HG03025 (cell line): ENCODE measurements at regions not wholly inside any gene's neighbourhood (a gene's known extent, or its start where the extent isn't known, plus 50 kb on each side); places are given as distances from the start of the nearest gene placed in this dataset.
"Not testable (repeated sequence)": the region's sequence is repeated elsewhere in the genome, so short reads cannot be mapped to it uniquely, and the experiment has no call there.

Experiments
- ATAC-seq: cut with Tn5 transposase; IDR thresholded peaks from one replicate; pipeline ENCODE4 v1.9.1; 2021; ENCODE audit warnings: mild to moderate bottlenecking, moderate library complexity; ENCODE audit not compliant: unreplicated experiment, low FRiP score

DNA sequence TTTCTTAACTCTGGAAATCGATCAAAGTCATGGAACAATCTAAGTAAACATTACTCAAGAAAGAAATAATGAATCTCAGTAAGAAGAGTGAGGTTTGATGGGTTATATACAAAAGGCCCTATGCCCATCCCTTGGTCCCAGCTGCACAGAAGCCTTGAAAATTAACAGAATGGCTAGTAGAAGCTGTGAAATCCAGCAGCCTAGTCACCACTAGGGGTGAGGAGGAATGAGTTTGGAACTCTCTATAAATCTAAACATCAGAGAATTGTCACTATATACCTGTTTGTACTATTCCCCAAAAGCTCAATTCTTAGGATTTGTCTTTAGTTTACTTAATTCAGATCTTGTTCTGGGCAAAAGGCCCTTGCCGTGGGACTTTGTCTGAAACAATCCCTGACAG is 313.9 kb upstream of the GRID2 start:
- no peak for ATAC-seq

DNA sequence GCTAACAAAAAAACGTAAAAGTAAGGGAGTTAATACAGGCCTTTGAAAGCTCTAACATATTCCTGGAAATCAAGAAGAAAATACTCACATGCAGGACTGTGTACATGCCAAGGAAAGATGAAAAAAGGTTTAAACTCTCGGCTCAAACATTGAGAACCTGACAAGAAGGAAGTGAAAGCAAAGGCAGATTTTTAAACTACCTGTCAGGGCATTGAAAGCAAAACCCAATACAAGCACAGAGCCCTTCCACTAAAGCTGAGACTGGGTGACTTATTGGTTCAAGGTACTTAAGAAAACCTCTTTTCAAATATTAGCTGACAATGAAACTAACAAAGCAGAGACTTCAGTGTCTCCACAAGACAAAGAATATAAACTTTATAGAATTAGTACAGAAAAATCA is 313.0 kb upstream of the GRID2 start:
- ATAC-seq = peak; percentile 68

DNA sequence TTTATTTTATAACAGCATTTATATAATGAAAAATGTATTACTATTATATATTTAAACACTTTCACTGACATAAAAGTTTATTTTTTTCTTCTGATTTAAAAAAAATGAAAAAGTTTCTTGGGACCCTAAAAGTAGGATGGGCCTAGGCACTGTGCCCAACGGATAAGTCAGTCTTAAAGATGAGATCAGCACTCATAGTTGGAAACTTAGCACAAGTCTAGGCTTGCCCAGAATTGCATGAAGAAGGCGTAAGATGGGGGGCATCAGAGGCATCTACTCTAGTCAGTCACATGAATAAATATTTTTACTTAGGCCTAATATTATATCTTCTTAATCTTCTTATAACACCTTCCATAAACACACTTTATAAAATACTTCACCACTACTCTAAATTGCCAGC is 306.7 kb upstream of the GRID2 start:
- no peak for ATAC-seq

DNA sequence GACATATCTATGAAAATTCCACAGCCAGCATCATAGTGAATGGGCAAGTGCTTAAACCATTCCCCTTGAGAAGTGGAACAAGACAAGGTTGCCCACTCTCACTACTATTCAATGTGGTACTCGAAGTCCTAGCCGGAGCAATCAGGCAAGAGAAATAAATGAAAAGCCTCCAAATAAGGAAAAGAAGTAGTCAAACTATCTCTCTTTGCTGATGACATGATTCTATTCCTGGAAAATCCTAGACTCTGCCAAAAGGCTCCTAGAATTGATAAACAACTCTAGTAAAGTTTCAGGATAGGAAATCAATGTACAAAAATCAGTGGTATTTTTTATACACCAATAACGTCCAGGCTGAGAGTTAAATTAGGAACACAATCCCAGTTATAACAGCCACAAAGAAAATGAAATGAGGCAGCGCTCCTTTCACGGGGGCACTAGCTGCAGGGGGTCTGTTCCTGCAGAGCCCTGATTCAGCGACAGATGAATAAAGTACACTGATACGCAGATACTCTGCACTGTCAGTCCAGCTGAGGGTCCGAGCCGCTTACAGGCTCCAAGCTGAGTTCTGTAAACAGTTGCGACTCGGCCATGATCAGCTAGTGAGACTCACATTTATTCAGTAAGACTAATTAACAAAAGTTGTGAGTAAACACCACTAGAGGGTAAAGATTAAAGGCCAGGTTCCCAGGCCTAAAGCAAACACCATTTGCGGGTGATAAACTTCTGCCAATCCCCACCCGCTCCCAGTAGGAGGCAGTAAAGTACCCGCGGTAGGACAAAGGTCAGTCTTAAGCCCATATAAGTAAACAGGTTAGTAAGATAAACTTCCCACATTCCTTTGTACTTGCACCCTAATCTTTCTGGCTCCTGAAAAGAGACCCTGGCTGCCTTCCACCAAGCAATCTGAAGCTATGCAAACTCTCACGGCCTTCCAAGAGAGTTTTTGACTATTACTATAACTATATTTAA is 290.6 kb upstream of the GRID2 start:
- ATAC-seq = no peak

DNA sequence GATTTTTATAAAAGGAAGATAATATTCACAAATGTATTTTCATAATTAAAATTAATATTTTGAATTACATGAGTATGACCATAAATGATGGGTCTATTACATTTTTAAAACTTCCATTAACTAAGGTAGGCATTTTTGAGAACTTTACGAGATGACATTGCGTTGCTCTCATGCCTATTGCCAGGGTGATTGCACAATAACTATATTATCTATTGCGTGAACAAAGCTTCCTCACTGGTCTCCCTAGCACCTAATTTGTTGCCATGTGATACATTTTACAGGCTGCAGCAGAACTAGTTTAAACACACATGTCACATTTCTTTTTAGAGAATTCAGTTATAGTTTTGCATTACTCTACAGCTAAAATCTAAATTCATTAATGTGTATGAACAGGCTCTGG is 289.7 kb upstream of the GRID2 start:
- no peak for ATAC-seq

DNA sequence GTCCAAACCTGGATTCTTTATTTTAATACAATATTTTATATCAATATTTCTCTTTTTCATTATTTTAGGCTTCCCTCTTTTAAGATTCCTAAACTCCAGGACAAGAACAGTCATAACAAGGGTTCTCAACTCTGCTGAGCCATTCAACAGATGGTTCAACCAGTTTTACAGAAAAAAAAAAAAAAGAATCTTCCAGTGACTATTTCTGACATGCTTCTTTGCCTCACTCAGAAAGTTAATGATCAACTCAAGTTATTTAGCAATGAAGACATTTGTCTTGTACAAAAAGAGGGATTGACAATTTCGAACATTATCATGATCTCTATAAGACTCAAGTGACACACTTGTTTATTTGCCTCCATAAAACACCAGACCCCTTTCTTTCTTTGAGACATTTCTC is 282.6 kb upstream of the GRID2 start:
- ATAC-seq = no peak

DNA sequence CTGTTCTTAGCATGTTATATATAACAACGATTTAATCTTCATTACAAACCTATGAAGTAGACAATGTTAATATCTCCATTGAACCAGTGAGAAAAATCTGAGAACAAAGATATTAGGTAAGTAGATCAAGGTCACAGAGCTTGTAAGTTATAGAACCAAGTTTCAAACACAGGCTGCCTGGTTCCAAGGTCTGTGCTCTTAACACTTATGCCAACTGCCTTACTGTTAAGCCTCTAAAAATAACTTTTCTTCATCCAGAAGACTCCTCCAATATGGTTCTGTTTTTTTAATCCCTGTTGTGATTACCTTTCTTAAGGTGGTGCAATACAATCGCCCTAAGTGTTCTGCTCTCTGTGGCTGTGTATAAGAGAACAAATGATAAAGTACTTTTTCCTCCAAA is 282.0 kb upstream of the GRID2 start:
- no peak for ATAC-seq

DNA sequence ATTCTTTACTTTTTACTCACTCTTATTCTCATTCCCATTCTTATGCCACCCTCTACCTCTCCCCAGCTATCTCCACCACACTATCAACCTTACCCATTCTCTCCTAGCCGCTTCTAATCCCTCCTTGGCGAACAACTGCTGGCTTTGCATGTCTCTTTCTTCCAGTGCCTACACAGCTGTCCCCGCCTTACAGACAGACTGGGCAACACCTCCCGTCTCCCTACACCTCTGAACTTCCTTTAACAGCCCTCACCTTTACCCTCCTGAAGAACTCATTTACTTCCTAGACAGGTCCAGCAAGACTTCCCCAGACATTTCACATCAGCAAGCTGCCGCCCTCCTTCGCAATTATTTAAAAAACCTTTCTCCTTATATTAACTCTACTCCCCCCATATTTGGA is 274.9 kb upstream of the GRID2 start:
- ATAC-seq = not testable (repeated sequence)

DNA sequence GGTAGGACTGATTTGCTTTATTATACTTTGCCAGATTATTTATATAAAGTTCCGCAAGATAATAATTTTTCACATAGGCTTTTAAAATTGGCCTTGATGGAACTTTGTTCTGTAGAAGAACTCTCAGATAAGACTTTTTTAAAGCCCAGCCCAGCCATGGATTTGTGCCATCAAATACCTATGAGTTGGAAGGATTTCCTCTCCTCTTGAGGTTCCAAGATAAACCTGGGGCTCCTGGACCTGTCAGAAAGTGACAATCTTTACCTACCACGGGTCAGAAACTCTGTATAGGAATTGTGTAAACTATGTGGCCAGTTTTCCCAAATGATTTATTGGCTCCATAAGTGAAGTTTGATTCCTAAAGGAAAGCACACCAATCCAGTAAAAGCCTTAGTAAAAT is 271.9 kb upstream of the GRID2 start:
- no peak for ATAC-seq

DNA sequence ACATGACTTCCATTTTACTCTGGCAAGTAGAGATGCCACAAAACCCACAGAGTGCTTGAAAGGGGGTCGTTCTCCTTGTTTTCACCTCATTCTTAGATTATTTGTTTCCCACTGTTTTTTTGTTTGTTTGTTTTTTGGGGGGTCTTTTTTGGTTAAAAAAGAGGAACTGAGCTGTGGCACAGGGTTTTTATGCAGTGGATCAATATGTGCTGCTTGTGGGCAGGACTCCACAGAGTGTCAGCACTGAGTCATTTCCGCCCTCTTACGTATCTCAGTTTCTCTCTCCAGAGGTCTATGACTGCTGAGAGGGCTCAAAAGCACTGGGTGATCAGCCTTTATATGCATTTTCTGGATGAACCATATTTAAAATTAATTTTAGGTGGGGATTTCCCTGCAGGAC is 268.1 kb upstream of the GRID2 start:
- no peak for ATAC-seq

DNA sequence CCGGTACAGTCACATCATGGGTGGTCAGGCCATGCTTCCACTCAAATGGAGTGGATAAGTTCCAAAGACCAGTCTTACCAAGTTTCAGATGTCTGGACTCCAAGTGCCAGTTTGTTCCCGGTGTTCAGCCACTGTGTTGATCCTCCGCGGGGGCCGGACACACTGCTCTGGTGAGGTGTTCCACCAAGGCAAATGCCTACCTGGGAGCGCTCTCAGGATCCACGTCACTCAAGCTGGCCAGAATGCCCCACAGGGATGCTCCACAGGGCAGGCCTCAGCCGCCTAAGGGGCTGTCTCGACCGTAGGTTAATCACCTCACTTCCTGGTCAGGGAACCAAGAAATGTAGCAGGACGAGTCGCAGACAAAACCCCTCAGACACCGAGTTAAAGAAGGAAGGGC is 258.0 kb upstream of the GRID2 start:
- no peak for ATAC-seq

DNA sequence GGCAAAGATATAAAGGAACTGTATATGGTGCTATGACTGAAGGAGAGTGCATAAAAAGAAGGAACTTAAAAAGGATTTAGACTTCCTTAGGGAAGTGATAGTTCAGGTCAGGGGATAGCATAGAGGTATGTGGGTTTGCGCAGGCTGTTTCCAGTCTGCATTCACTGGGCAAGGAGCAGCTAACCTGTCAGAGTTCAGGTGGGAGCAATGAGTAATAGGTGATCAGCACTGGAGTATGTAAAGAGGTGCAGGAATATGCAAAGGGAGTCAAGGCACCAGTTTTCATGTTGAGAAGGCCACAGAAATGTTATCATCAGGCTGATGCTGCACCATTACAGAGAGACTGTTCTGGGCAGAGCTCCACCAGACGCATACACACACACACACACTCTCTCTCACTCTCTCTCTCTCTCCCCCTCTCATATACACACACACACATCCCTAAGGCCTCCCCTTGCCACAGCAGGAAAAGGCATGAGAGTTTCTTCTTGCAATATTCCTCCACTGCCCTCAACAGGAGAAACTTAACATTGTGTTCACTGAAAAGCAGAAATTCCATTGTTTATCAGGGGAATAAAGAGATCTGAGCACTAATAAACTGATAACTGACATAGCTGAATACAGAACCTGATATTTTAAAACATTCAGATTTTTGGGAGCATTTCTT is 256.4 kb upstream of the GRID2 start:
- ATAC-seq = no peak

DNA sequence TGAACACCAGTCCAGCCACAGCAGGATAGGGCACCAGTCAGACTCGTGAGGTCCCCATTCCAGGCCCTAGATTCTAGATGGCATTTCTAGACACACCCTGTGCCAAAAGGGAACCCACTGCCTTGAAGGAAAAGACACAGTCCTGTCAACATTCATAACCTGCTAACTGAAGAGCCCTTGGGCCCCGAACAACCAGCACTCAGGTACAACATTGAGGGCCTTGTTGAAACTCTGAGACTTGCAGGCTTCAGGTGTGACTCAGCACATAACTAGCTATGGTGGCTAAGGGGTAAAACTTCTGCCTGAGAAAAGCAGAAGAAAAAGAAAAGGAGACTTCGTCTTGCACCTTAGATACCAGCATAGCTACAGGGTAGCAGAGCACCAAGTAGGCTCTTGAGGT is 252.9 kb upstream of the GRID2 start:
- no peak for ATAC-seq

DNA sequence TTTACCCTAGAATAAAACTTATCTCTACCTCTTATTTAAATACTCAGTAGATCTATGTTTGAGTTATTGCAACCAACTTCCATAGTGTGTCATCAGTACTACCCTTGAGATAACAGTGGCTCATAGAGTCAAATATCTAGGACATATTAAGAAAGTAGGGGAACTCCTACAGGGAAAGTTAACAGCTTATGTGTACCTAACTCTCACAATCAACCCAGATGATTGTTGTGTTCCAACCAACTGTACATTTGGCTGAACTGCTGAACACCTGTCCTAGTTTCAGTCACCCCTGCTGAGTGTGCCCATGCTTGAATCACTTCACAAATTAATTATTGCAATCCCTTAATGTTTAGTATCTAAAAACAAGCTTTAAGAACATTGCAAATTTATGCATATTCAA is 244.2 kb upstream of the GRID2 start:
- no peak for ATAC-seq

DNA sequence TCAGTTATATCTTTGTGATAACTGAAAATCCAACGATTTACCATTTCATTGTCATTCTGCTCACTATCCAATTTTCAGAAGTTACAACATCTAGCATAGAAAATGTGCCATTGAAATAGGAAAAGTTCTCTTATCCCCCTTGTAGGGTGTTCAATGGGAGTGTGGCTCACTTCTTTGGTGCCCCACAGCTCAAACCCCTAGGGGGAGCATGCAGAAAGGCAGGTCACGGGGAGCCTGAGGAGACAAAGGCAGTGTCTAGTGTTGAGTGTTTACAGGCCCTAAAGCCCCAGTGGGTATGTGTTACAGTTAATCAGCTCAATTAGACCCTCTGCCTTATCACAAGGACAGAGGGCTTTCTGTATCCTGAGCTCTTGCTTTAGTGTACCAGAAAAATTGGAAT is 243.4 kb upstream of the GRID2 start:
- no peak for ATAC-seq

DNA sequence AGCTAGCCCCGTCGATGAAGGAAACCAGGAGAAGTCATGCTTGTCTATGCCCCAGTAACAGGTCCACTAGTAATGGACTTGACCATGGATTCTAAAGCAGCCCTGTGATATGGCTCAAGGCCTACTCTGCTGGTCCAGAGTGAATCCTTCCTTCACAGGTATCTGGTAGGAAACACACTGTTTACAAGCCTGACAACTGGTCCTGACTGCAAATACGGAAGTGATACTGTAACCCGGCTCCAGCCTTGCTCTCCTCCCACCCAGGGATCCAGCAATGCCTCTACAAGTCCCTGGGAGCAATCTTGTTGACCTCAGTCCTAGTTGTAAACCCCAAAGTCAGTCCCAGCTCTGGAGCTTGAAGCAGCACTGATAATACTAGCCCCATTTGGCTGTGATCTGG is 239.2 kb upstream of the GRID2 start:
- ATAC-seq = no peak

DNA sequence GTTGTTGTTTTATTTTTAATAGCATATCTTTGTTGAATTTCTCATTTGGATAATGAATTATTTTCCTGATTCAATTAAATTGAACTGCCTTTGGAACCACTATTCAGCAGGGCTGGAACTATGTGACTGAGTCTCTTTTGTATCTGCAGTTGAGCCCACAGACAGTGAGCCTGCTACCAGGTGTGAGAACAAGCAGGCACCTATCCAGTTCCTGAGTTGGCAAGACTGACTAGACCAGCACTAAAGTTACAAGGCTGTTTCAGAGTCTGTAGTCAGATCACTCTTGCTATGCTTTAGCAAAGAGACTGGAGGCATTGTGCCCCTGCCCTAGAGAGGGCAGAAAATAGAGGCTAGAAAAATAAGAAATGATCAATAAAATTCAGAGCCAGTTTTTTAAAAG is 237.3 kb upstream of the GRID2 start:
- ATAC-seq = no peak

DNA sequence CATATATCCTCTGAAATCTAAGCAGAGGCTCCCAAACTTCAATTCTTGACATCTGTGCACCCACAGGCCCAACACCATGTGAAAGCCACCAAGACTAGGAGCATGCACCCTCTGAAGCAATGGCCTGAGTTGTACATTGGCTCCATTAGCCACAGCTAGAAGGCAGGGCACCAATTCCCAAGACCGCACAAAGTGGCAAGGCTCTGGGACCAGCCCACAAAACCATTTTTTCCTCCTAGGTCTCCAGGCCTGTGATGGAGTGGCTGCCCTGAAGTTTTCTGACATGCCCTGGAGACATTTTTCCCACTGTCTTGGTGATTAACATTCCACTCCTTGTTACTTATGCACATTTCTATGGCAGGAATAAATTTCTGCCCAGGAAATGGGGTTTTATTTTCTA is 232.2 kb upstream of the GRID2 start:
- no peak for ATAC-seq

DNA sequence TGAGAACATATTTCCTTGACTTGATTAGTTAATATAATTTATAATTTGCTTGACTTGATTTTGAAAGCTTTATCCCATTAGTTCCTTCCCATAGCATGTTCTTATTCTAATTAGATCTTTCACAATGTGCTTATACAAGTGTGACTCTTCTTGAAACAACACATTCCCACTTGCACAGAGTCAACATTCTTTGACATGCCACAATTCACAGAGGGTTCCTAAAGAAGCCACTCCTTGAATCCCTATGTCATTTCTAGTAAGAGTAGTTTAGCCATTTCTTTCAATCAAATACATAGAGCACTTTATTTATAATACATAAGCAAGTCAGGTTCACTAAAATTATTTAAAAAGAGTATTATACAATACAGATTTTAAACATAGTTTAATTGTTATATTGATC is 228.9 kb upstream of the GRID2 start:
- ATAC-seq = no peak

DNA sequence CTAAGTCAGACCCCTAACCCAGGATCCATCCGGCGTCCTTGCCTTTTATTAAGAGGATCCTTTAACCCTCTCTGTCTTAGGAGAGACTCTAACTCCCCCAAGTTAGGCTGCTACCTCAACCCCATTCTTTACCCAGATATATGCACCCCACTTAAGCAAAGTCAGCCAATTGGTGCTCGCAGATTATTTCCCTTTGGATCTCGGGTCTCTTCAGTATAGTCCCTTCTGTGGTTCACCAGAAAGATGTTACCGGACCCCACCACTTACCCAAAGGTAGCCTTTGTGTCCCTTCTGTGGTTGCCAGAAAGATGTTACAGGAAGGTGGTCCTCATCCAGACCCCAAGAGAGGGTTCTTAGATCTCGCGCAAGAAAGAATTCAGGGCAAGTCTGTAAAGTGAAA is 212.9 kb upstream of the GRID2 start:
- ATAC-seq = no peak

DNA sequence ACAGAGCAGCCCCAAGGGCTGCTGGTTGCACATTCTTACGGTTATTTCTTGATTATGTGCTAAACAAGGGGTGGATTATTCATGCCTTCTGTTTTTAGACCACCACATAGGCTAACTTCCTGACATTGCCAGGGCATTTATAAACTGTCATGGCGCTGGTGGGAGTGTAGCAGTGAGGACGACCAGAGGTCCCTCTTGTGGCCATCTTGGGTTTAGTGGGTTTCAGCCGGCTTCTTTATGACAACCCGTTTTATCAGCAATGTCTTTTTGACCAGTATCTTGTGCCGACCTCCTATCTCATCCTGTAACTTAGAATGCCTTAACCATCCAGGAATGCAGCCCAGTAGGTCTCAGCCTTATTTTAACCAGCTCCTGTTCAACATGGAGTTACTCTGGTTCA is 212.4 kb upstream of the GRID2 start:
- ATAC-seq = no peak

DNA sequence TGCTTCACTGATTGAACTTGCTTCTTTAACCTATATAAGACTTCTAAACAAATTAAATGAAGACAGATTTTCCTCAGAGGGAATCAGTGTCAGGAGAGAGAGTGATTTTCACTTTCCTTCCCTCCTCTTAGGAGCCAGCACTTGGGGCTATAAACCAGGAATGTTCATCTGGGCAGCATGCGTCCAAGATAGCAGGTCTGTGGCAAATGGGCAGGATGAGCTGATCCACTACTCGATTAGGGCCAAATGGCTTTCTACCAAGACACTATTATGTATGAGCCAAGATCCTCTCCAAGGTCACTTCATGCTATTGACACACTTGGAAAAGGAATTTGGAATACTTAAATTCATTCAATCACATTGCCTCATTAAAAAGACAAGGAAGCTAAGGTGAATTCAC is 203.9 kb upstream of the GRID2 start:
- ATAC-seq = no peak
